ENCODE measurements at regions not wholly inside any gene's neighbourhood (a gene's known extent, or its start where the extent isn't known, plus 50 kb on each side); places are given as distances from the start of the nearest gene placed in this dataset.

GRCh38 chr6:152909241-152909640 is 73.6 kb downstream of the FBXO5 start:
- TF ChIP-seq CTCF (conservative IDR thresholded peaks at IDR 0.05) (no peak), EZH2 (IDR thresholded peaks at IDR 0.05; ENCODE audit: low read depth) (no peak)
